Neutrophil (primary cell): ENCODE measurements at regions not wholly inside any gene's neighbourhood (a gene's known extent, or its start where the extent isn't known, plus 50 kb on each side); places are given as distances from the start of the nearest gene placed in this dataset.

ENCODE experiments used
- H3K27ac ChIP-seq: fragments of 200-600 bp; sonication (generic); 2 replicates; pipeline ENCODE4 v1.5.1; 2016; ENCODE audit warnings: mild to moderate bottlenecking, moderate library complexity
- H3K27me3 ChIP-seq: fragments of 200-600 bp; sonication (generic); 2 replicates; pipeline ENCODE4 v1.6.0; 2016; ENCODE audit warnings: mild to moderate bottlenecking
- H3K36me3 ChIP-seq: fragments of 200-600 bp; sonication (generic); 2 replicates; pipeline ENCODE4 v1.5.1; 2017
- H3K4me1 ChIP-seq, 2 experiments: fragments of 200-600 bp in 1 of 2; sonication (generic) in 1 of 2; 1 replicate in 1 of 2; 2 replicates in 1 of 2; pipeline versions ENCODE4 v1.5.1 to v1.6.1; 2013 to 2016; ENCODE audit warnings: low read depth in 1 of 2, low read length in 1 of 2, mild to moderate bottlenecking in 1 of 2, moderate library complexity in 1 of 2; ENCODE audit not compliant: control insufficient read depth in 1 of 2, insufficient read depth in 1 of 2
- H3K4me3 ChIP-seq, 2 experiments: fragments of 200-600 bp in 1 of 2; sonication (generic) in 1 of 2; 1 replicate in 1 of 2; 2 replicates in 1 of 2; pipeline ENCODE4 v1.5.1; 2013 to 2016; ENCODE audit warnings: low read depth in 1 of 2, low read length in 1 of 2, mild to moderate bottlenecking in 1 of 2, moderate library complexity in 1 of 2
- H3K9me3 ChIP-seq: fragments of 200-600 bp; sonication (generic); 2 replicates; pipeline ENCODE4 v1.5.1; 2016
- CTCF ChIP-seq: fragments of 200-600 bp; sonication (generic); IDR thresholded peaks from 2 replicates; pipeline ENCODE4 v1.5.1; 2016; ENCODE audit warnings: antibody characterized with exemption

- Histone ChIP-seq H3K27me3 (peaks cover 86% of the 10 kb centered on the region), H3K36me3 (no peaks in the 10 kb centered on the region), H3K4me3 (no peak overlapping the region), H3K9me3 (no peaks in the 10 kb centered on the region), H3K4me1 (peaks cover 18 to 19% of the 10 kb centered on the region in 2 experiments), H3K27ac (no peak overlapping the region)
- no peak for TF ChIP-seq CTCF
These were observed 141.4 kb upstream of the ETS2 start for GRCh38 chr21:38664315-38664714.

GRCh38 chr21:38664841-38665240 lies 140.9 kb upstream of the ETS2 start:
- no peaks in the 10 kb centered on the region for H3K9me3 ChIP-seq
- no peak overlapping the region for H3K27ac ChIP-seq
- H3K4me3 ChIP-seq: no peak overlapping the region
- H3K4me1 ChIP-seq: peaks cover 17 to 19% of the 10 kb centered on the region in 2 experiments
- H3K36me3 ChIP-seq: no peaks in the 10 kb centered on the region
- peaks cover 81% of the 10 kb centered on the region for H3K27me3 ChIP-seq
- no peak for TF ChIP-seq CTCF

GRCh38 chr21:38667291-38667870 lies 138.3 kb upstream of the ETS2 start:
- no peak for TF ChIP-seq CTCF
- no peaks in the 10 kb centered on the region for H3K9me3 ChIP-seq
- H3K27me3 ChIP-seq: peaks cover 55% of the 10 kb centered on the region
- no peak overlapping the region for H3K27ac ChIP-seq
- no peak overlapping the region for H3K4me3 ChIP-seq
- no peaks in the 10 kb centered on the region for H3K4me1 ChIP-seq
- H3K36me3 ChIP-seq: no peaks in the 10 kb centered on the region

GRCh38 chr21:38668067-38668466 lies 137.7 kb upstream of the ETS2 start:
- TF ChIP-seq CTCF: no peak
- no peaks in the 10 kb centered on the region for H3K36me3 ChIP-seq
- H3K4me1 ChIP-seq: no peaks in the 10 kb centered on the region
- H3K9me3 ChIP-seq: no peaks in the 10 kb centered on the region
- H3K4me3 ChIP-seq: no peak overlapping the region
- H3K27ac ChIP-seq: no peak overlapping the region
- peaks cover 48% of the 10 kb centered on the region for H3K27me3 ChIP-seq

- H3K27me3 ChIP-seq: peaks cover 44% of the 10 kb centered on the region
- no peaks in the 10 kb centered on the region for H3K9me3 ChIP-seq
These were observed 137.2 kb upstream of the ETS2 start for GRCh38 chr21:38668541-38668940.

More at GRCh38 chr21:38668541-38668940, 137.2 kb upstream of the ETS2 start:
- no peak overlapping the region for H3K27ac ChIP-seq
- no peaks in the 10 kb centered on the region for H3K4me1 ChIP-seq
- TF ChIP-seq CTCF: no peak
- H3K4me3 ChIP-seq: no peak overlapping the region
- no peaks in the 10 kb centered on the region for H3K36me3 ChIP-seq
